ENCODE measurements at regions not wholly inside any gene's neighbourhood (a gene's known extent, or its start where the extent isn't known, plus 50 kb on each side); places are given as distances from the start of the nearest gene placed in this dataset.
A peak's percentile ranks its signal among the peaks of the same experiment; 100 is the strongest.
"Not testable (repeated sequence)": the region's sequence is repeated elsewhere in the genome, so short reads cannot be mapped to it uniquely, and the experiment has no call there.

- peak in 2 of 4 experiments; percentile 54 to 67 for DNase-seq
Observed at GRCh38 chr17:63262751-63263476, 183.2 kb downstream of the CYB561 start.

- DNase-seq = no peak
Observed at GRCh38 chr17:63265526-63265925, 180.6 kb downstream of the CYB561 start.

DNA sequence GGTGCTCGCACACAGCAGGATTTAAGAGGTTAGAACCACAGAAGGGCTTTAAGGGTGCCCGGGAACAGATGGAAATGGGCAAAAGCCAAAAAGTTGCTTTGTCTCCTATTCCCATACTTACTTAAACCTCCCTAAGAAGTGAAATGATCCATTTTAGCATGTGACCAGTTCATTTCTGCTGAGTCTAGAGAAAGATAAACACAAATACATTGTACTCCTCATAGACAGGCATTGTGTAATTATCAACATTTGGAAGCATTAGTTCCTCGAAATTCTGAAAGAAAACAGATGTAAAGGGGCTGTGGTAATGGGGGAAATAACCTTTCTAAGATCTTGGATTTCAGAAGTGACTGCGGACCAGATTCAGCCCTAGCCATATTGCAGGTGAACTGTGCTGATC lies 178.3 kb downstream of the CYB561 start:
- peak in 2 of 4 experiments; percentile 55 to 59 for DNase-seq

DNA sequence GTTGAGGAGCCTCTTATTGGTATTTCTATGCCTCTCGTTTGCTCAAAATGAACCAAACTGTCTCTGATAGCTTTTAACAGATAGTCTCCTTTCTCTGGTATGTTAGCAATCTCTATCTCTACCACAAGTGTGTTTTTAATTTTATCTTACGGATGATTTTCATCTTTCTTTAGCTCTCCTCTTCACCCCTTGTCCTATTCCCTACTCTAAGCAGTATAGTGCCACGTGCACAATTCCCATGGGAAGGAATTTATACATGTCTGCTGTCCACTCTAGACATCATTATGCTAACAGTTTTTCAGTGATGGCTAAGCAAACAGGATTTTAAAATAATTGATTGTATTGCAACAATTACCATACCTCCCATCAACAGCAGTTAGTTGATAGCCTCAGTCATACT lies 177.3 kb downstream of the CYB561 start:
- DNase-seq = no peak

GRCh38 chr17:63270610-63271009 lies 175.5 kb downstream of the CYB561 start:
- DNase-seq = no peak

DNA sequence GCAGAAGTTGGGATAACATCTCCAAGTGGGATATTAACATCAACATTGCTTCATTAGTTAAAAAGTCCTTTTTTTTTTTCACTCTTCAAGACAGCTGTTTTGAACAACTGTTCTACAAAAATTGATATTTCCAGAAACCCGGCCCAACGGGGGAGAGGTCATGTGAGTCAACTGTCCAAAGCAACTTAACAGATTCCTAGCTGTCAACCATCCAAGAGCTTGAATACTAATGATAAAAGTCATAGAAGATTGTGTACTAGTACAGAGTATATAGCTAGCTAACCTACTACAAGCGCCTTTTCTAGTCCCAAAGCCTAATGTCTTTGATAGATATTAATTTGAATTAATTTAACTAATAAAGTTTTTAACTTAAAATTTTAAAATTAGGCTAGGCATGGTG lies 172.0 kb downstream of the CYB561 start:
- no peak for DNase-seq

GRCh38 chr17:63275318-63275970 lies 170.7 kb downstream of the CYB561 start:
- peak; percentile 69 to 94 (median 80) for DNase-seq

- DNase-seq = peak in 2 of 4 experiments; percentile 71 to 74
Observed at GRCh38 chr17:63275971-63276745, 169.9 kb downstream of the CYB561 start.

GRCh38 chr17:63276821-63277220 lies 169.3 kb downstream of the CYB561 start:
- DNase-seq = no peak

GRCh38 chr17:63277629-63278028 lies 168.5 kb downstream of the CYB561 start:
- no peak for DNase-seq

DNA sequence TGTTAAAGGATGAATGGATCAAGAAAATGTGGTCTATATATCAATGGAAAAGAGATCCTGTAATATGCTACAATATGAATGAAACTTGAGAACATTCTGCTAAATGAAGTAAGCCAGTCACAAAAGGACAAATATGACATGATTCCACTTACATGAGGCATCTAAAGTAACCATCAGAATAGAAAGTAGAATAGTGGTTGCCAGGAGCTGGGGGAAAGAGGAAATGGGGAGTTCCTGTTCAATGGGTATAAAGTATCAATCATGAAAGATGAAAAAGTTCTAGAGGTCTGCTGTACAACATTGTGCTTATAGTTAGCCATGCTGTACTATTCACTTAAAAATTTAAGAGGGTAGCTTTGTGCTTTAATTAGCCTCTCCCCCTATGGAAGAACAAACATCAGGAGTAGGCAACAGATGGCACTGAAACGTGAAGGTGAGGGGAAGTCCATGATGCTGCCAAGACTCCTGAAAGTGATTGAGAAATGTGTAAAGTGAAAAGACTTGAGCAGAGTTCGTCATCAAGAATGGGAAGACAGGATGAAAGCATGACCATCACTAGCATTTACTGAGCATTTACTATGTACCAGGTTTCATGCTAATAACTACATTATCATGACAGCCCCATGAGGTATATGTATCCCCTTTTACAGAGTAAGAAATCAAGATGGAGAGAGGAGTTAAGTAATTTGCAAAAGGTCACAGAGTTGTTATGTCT lies 167.2 kb downstream of the CYB561 start:
- peak in 3 of 4 experiments; percentile 26 to 58 (median 43) for DNase-seq

- peak; percentile 48 to 89 (median 70) for DNase-seq
Observed at GRCh38 chr17:63279498-63280230, 166.4 kb downstream of the CYB561 start.

DNA sequence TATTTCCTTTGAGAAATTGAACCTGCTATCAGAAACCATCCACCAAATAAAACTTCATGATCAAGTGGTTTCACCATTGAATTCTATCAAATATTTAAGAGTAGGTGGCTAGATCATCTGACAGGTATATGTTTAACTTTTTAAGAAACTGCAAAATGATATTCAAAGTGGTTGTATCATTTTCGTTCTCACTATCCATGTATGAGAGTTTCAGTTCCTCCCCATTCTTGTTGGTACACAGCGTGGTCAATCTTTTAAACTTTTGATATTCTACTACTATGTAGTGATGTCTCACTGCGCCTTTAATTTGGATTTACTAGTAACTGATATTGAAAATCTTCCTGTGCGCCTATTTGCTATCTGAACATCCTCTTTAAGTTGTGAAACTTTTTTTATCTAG lies 163.7 kb downstream of the CYB561 start:
- DNase-seq = no peak

DNA sequence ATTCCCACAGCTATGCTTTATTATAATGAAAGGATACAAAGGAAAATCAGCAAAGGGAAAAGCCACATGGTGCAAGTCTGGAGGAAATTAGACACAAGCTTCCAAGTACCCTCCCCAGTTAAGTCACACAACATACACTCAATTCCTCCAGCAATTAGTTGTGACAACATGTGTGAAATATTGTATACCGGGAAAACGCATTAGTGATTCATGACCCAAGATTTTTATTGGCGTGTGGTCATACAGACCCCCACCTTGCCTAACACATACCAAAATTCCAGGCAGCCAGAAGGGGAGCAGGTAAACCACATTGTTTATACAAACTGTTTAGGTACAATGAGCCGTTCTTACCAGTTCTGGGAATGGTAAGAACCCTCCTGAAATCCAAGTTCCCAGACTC lies 160.6 kb downstream of the CYB561 start:
- no peak for DNase-seq

GRCh38 chr17:63286254-63286653 lies 159.9 kb downstream of the CYB561 start:
- no peak for DNase-seq

GRCh38 chr17:63287006-63287405 lies 159.1 kb downstream of the CYB561 start:
- not testable (repeated sequence) for DNase-seq

GRCh38 chr17:63289931-63290330 lies 156.2 kb downstream of the CYB561 start:
- no peak for DNase-seq

DNA sequence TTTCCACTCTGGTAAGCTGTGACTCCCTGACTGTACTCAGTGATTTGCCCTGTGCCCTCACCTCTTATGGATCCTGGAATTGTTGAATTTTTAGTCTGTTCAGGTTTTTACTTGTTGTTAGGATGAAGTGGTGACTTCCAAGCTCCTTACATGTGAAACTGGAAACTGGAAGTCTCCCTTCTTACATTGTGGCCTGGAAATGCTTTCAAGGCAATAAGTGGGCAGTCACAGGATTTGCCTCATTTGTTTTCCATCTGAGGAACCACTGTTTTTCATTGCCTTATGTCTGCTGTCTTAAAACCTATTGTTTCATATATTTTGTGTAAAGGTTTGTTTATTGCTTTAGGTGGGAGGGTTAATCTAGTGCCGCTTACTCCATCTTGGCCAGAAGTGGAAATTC lies 155.8 kb downstream of the CYB561 start:
- peak in 3 of 4 experiments; percentile 40 to 58 (median 43) for DNase-seq

DNA sequence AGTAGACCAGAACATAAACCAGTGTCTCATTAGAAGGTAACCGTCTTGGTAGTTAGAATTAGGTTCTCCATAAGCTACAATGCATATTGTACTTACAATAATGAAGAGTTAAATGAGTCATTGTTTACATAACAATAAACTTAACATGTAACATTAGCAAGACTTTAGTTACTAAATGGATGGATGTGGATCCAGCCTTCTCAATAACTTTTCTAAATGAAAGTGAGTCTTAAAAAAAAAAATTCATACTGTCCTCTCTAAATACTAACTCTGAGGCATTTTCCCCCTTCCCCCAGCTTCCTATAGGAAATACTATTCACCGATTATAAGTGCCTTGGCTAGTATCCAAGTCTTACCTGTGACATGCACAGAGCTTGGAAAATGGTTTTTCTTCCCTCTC lies 155.3 kb downstream of the CYB561 start:
- no peak for DNase-seq

- DNase-seq = no peak
Observed at GRCh38 chr17:63291258-63291657, 154.8 kb downstream of the CYB561 start.

DNA sequence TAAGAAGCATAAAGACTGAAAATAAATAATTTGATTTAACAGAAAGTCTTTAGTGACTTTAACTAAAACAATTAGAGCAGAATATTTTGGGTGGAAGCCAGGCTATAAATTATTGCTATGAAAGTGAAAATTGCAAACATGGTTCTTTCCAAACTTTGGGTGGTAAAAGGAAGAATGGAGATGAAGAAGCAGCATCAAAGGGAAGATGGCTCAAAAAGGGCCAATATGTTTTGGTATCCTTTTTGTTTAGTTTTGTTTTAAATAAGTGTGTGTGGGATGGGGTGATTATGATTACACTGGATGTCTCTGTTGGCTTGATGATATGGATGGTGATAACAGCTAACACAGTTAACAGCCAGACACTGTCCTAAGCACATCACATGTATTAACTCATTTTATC lies 153.7 kb downstream of the CYB561 start:
- no peak for DNase-seq

Data from suppressor macrophage (primary cell).